ENCODE measurements at regions not wholly inside any gene's neighbourhood (a gene's known extent, or its start where the extent isn't known, plus 50 kb on each side); places are given as distances from the start of the nearest gene placed in this dataset.

- TF ChIP-seq TAF1 (IDR thresholded peaks at IDR 0.05; ENCODE audit: low read depth) (no peak), CEBPB (IDR thresholded peaks at IDR 0.05) (no peak), REST (IDR thresholded peaks at IDR 0.05; ENCODE audit: low read depth) (no peak), EGR1 (IDR thresholded peaks at IDR 0.05) (no peak), FOXM1 (IDR thresholded peaks at IDR 0.05; ENCODE audit: borderline replicate concordance, low read depth) (no peak), ZBTB7A (IDR thresholded peaks at IDR 0.05; ENCODE audit: low read depth) (no peak), TEAD4 (IDR thresholded peaks at IDR 0.05) (no peak), CREB1 (IDR thresholded peaks at IDR 0.05; ENCODE audit: low read depth) (no peak), RAD21 (IDR thresholded peaks at IDR 0.05; ENCODE audit: low read depth) (no peak), YY1 (IDR thresholded peaks at IDR 0.05; ENCODE audit: low read depth) (no peak), NFIC (IDR thresholded peaks at IDR 0.05) (no peak), MAX (IDR thresholded peaks at IDR 0.05) (no peak), USF1 (IDR thresholded peaks at IDR 0.05) (no peak), EP300 (IDR thresholded peaks at IDR 0.05; ENCODE audit: borderline replicate concordance) (no peak), TCF12 (IDR thresholded peaks at IDR 0.05; ENCODE audit: low read depth) (no peak)
These were observed 65.7 kb upstream of the SIRPA start for GRCh38 chr20:1829531-1829930.

- no peak for TF ChIP-seq CREB1 (IDR thresholded peaks at IDR 0.05; ENCODE audit: low read depth)
- no peak for TF ChIP-seq NFIC (IDR thresholded peaks at IDR 0.05)
- TF ChIP-seq ZBTB7A (IDR thresholded peaks at IDR 0.05; ENCODE audit: low read depth), result no peak
- no peak for TF ChIP-seq TAF1 (IDR thresholded peaks at IDR 0.05; ENCODE audit: low read depth)
- no peak for TF ChIP-seq USF1 (IDR thresholded peaks at IDR 0.05)
- no peak for TF ChIP-seq FOXM1 (IDR thresholded peaks at IDR 0.05; ENCODE audit: borderline replicate concordance, low read depth)
- TF ChIP-seq EP300 (IDR thresholded peaks at IDR 0.05; ENCODE audit: borderline replicate concordance), result no peak
- no peak for TF ChIP-seq YY1 (IDR thresholded peaks at IDR 0.05; ENCODE audit: low read depth)
- TF ChIP-seq RAD21 (IDR thresholded peaks at IDR 0.05; ENCODE audit: low read depth), result no peak
- no peak for TF ChIP-seq MAX (IDR thresholded peaks at IDR 0.05)
- no peak for TF ChIP-seq REST (IDR thresholded peaks at IDR 0.05; ENCODE audit: low read depth)
- TF ChIP-seq TCF12 (IDR thresholded peaks at IDR 0.05; ENCODE audit: low read depth), result no peak
- TF ChIP-seq TEAD4 (IDR thresholded peaks at IDR 0.05), result no peak
- TF ChIP-seq CEBPB (IDR thresholded peaks at IDR 0.05), result no peak
These were observed 66.4 kb upstream of the SIRPA start for GRCh38 chr20:1828786-1829131.

- TF ChIP-seq REST (IDR thresholded peaks at IDR 0.05; ENCODE audit: low read depth) (no peak), FOXM1 (IDR thresholded peaks at IDR 0.05; ENCODE audit: borderline replicate concordance, low read depth) (no peak), USF1 (IDR thresholded peaks at IDR 0.05) (no peak), TAF1 (IDR thresholded peaks at IDR 0.05; ENCODE audit: low read depth) (no peak), RAD21 (IDR thresholded peaks at IDR 0.05; ENCODE audit: low read depth) (no peak), TEAD4 (IDR thresholded peaks at IDR 0.05) (no peak), EGR1 (IDR thresholded peaks at IDR 0.05) (no peak), TCF12 (IDR thresholded peaks at IDR 0.05; ENCODE audit: low read depth) (no peak), EP300 (IDR thresholded peaks at IDR 0.05; ENCODE audit: borderline replicate concordance) (no peak)
These were observed 67.0 kb upstream of the SIRPA start for GRCh38 chr20:1827974-1828785.
